ENCODE measurements at regions not wholly inside any gene's neighbourhood (a gene's known extent, or its start where the extent isn't known, plus 50 kb on each side); places are given as distances from the start of the nearest gene placed in this dataset.

- CTCF ChIA-PET, result interaction anchor here (1.4 kb wide), 1 partner anchor 13 kb away, joined by 3 read pairs; no protein-coding TSS in a partner anchor
- no peak overlapping the region for H2AFZ ChIP-seq (ENCODE audit: low read depth, low read length)
- no peaks in the 10 kb centered on the region for H3K36me3 ChIP-seq (ENCODE audit: control insufficient read depth in 2 of 2, extremely low read depth in 1 of 2, insufficient read depth in 2 of 2, low read length in 2 of 2)
- BruUV-seq (replicated peaks), result no TSS peak
- no peak overlapping the region for H3K9ac ChIP-seq (replicated peaks; ENCODE audit: extremely low read depth, insufficient read depth, low read length)
- H3K27me3 ChIP-seq (ENCODE audit: control insufficient read depth in 2 of 2, insufficient read depth in 2 of 2, low read length in 2 of 2), result no peaks in the 10 kb centered on the region
- no peaks in the 10 kb centered on the region for H3K9me3 ChIP-seq (replicated peaks; ENCODE audit: control insufficient read depth, insufficient read depth, low read length)
- H3K9me1 ChIP-seq (replicated peaks; ENCODE audit: control insufficient read depth, extremely low read depth, insufficient read depth, low read length), result no peaks in the 10 kb centered on the region
- intact Hi-C loops (cut with micrococcal nuclease), result no loop called here
- no peak overlapping the region for H3K4me3 ChIP-seq (replicated peaks in 1 of 3; ENCODE audit: insufficient read depth in 1 of 3, low read depth in 1 of 3, low read length in 3 of 3)
- no peaks in the 10 kb centered on the region for H3K79me2 ChIP-seq (ENCODE audit: control insufficient read depth, insufficient read depth, low read length)
- dilution Hi-C loops (cut with MboI; ENCODE audit: extremely low pct_ligation_motif_present, low sequenced_read_pairs), result no loop called here
- DNase-seq (ENCODE audit: low read depth, low spot score), result no peak
- no peak for FAIRE-seq
- no peak overlapping the region for H3K4me2 ChIP-seq (ENCODE audit: insufficient read depth, low read length)
- no peak overlapping the region for H3K27ac ChIP-seq (ENCODE audit: insufficient read depth, low read depth, low read length)
- H4K20me1 ChIP-seq (replicated peaks; ENCODE audit: control insufficient read depth, extremely low read depth, insufficient read depth, low read length), result no peaks in the 10 kb centered on the region
- POLR2A ChIA-PET, result no interaction called here
- H3K4me1 ChIP-seq (ENCODE audit: control insufficient read depth, extremely low read depth, insufficient read depth, low read length), result no peaks in the 10 kb centered on the region
- TF ChIP-seq EZH2 (IDR thresholded peaks at IDR 0.05; ENCODE audit: borderline replicate concordance, low read depth, low read length, severe bottlenecking), result no peak
- no peak for TF ChIP-seq POLR2AphosphoS5 (IDR thresholded peaks at IDR 0.05; ENCODE audit: insufficient read depth, low read depth, low read length)
- no peak for TF ChIP-seq MYC (IDR thresholded peaks at IDR 0.05; ENCODE audit: low read depth, low read length)
These were observed 467.1 kb downstream of the HDGFL1 start for GRCh38 chr6:23036406-23036983.

- POLR2A ChIA-PET, result no interaction called here
- no peak overlapping the region for H3K27ac ChIP-seq (ENCODE audit: insufficient read depth, low read depth, low read length)
- no peak overlapping the region for H2AFZ ChIP-seq (ENCODE audit: low read depth, low read length)
- no peak overlapping the region for H3K4me3 ChIP-seq (replicated peaks in 1 of 3; ENCODE audit: insufficient read depth in 1 of 3, low read depth in 1 of 3, low read length in 3 of 3)
- no peak for FAIRE-seq
- H3K9me3 ChIP-seq (replicated peaks; ENCODE audit: control insufficient read depth, insufficient read depth, low read length), result no peaks in the 10 kb centered on the region
- no peak overlapping the region for H3K4me2 ChIP-seq (ENCODE audit: insufficient read depth, low read length)
- H3K27me3 ChIP-seq (ENCODE audit: control insufficient read depth in 2 of 2, insufficient read depth in 2 of 2, low read length in 2 of 2), result no peaks in the 10 kb centered on the region
- dilution Hi-C loops (cut with MboI; ENCODE audit: extremely low pct_ligation_motif_present, low sequenced_read_pairs) (no loop called here), intact Hi-C loops (cut with micrococcal nuclease) (no loop called here)
- DNase-seq (ENCODE audit: low read depth, low spot score), result no peak
- no peaks in the 10 kb centered on the region for H3K36me3 ChIP-seq (ENCODE audit: control insufficient read depth in 2 of 2, extremely low read depth in 1 of 2, insufficient read depth in 2 of 2, low read length in 2 of 2)
- no peaks in the 10 kb centered on the region for H3K9me1 ChIP-seq (replicated peaks; ENCODE audit: control insufficient read depth, extremely low read depth, insufficient read depth, low read length)
- no peak overlapping the region for H3K9ac ChIP-seq (replicated peaks; ENCODE audit: extremely low read depth, insufficient read depth, low read length)
- no peak for TF ChIP-seq FOS (IDR thresholded peaks at IDR 0.05; ENCODE audit: borderline replicate concordance, insufficient read depth, low read length)
- no peak for TF ChIP-seq EZH2 (IDR thresholded peaks at IDR 0.05; ENCODE audit: borderline replicate concordance, low read depth, low read length, severe bottlenecking)
- no peak for TF ChIP-seq JUN (IDR thresholded peaks at IDR 0.05; ENCODE audit: borderline replicate concordance, insufficient read depth, insufficient read length, low read depth)
- no peak for TF ChIP-seq POLR2A (IDR thresholded peaks at IDR 0.05; ENCODE audit: low read depth, low read length)
- TF ChIP-seq POLR2AphosphoS5 (IDR thresholded peaks at IDR 0.05; ENCODE audit: insufficient read depth, low read depth, low read length), result no peak
- TF ChIP-seq MAX (IDR thresholded peaks at IDR 0.05; ENCODE audit: insufficient read depth, insufficient read length), result no peak
- no peak for TF ChIP-seq GATA2 (IDR thresholded peaks at IDR 0.05; ENCODE audit: insufficient read depth, insufficient read length, low read depth, low read length)
- CTCF ChIA-PET, result no interaction called here
- no peaks in the 10 kb centered on the region for H4K20me1 ChIP-seq (replicated peaks; ENCODE audit: control insufficient read depth, extremely low read depth, insufficient read depth, low read length)
- BruUV-seq (replicated peaks), result no TSS peak
- H3K4me1 ChIP-seq (ENCODE audit: control insufficient read depth, extremely low read depth, insufficient read depth, low read length), result no peaks in the 10 kb centered on the region
- H3K79me2 ChIP-seq (ENCODE audit: control insufficient read depth, insufficient read depth, low read length), result no peaks in the 10 kb centered on the region
These were observed 471.5 kb downstream of the HDGFL1 start for GRCh38 chr6:23040899-23041298.
